ENCODE measurements at regions not wholly inside any gene's neighbourhood (a gene's known extent, or its start where the extent isn't known, plus 50 kb on each side); places are given as distances from the start of the nearest gene placed in this dataset.

GRCh38 chr10:64786989-64787388, 1265.8 kb downstream of the REEP3 start:
- no peak for TF ChIP-seq ZNF274 (IDR thresholded peaks at IDR 0.05; ENCODE audit: low read depth, low read length)
- no peak for TF ChIP-seq YY1 (IDR thresholded peaks at IDR 0.05; ENCODE audit: insufficient read depth, insufficient read length)

Data from NT2/D1 (cell line).